T-helper 17 cell (primary cell): ENCODE measurements at regions not wholly inside any gene's neighbourhood (a gene's known extent, or its start where the extent isn't known, plus 50 kb on each side); places are given as distances from the start of the nearest gene placed in this dataset.

Source experiments
- ATAC-seq: fragments of 150-1000 bp; cut with Tn5 transposase; 2 replicates; pipeline ENCODE4 v1.10.0; 2021; ENCODE audit warnings: mild to moderate bottlenecking, moderate library complexity
- DNase-seq, 3 donors: peaks; one replicate each; pipeline versions ENCODE4 v3.0.0 to v3.0.0-alpha.2; 2020 to 2021
- H3K9me3 ChIP-seq: one replicate; pipeline ENCODE4 v1.7.0; 2013; ENCODE audit warnings: low read length, mild to moderate bottlenecking; ENCODE audit not compliant: control insufficient read depth, poor library complexity, severe bottlenecking
- H3K27ac Mint-ChIP-seq: one replicate; pipeline ENCODE4 v1.8.0; 2022; ENCODE audit warnings: mild to moderate bottlenecking, moderate library complexity, mixed read lengths
- H3K27me3 Mint-ChIP-seq: one replicate; pipeline ENCODE4 v1.8.0; 2022; ENCODE audit warnings: mixed read lengths
- H3K36me3 Mint-ChIP-seq: one replicate; pipeline ENCODE4 v1.8.0; 2022; ENCODE audit warnings: low read depth, mixed read lengths
- H3K4me1 Mint-ChIP-seq: one replicate; pipeline ENCODE4 v1.8.0; 2022; ENCODE audit warnings: mild to moderate bottlenecking, mixed read lengths
- H3K4me3 Mint-ChIP-seq: one replicate; pipeline ENCODE4 v1.8.0; 2022; ENCODE audit warnings: mild to moderate bottlenecking, moderate library complexity, mixed read lengths

GRCh38 chr13:29948244-29948643, 97.8 kb upstream of the UBL3 start:
- no peak for ATAC-seq
- Mint-ChIP-seq H3K4me3 (no peak overlapping the region), H3K27ac (no peak overlapping the region)

GRCh38 chr13:29947839-29948238, 97.4 kb upstream of the UBL3 start:
- Mint-ChIP-seq H3K27me3 (no peaks in the 10 kb centered on the region), H3K4me1 (peaks cover 22% of the 10 kb centered on the region), H3K4me3 (no peak overlapping the region), H3K27ac (no peak overlapping the region), H3K36me3 (peaks cover 6% of the 10 kb centered on the region)
- ATAC-seq = no peak
- no peaks in the 10 kb centered on the region for H3K9me3 ChIP-seq
- DNase-seq = no peak

More at GRCh38 chr13:29948244-29948643, 97.8 kb upstream of the UBL3 start:
- Mint-ChIP-seq H3K4me1 (peaks cover 17% of the 10 kb centered on the region), H3K36me3 (peaks cover 6% of the 10 kb centered on the region), H3K27me3 (no peaks in the 10 kb centered on the region)
- H3K9me3 ChIP-seq = no peaks in the 10 kb centered on the region
- DNase-seq = no peak

GRCh38 chr13:29946093-29946492, 95.7 kb upstream of the UBL3 start:
- H3K9me3 ChIP-seq = no peaks in the 10 kb centered on the region
- H3K27ac Mint-ChIP-seq = no peak overlapping the region
- H3K4me3 Mint-ChIP-seq = no peak overlapping the region
- H3K36me3 Mint-ChIP-seq = peaks cover 6% of the 10 kb centered on the region
- peaks cover 35% of the 10 kb centered on the region for H3K4me1 Mint-ChIP-seq
- DNase-seq (no peak), ATAC-seq (no peak)
- no peaks in the 10 kb centered on the region for H3K27me3 Mint-ChIP-seq

GRCh38 chr13:29943686-29944085, 93.3 kb upstream of the UBL3 start:
- Mint-ChIP-seq H3K27me3 (no peaks in the 10 kb centered on the region), H3K4me3 (no peak overlapping the region), H3K27ac (peak overlapping the region; percentile 44), H3K4me1 (peaks cover 43% of the 10 kb centered on the region), H3K36me3 (peaks cover 2% of the 10 kb centered on the region)
- no peak for ATAC-seq
- no peak for DNase-seq
- no peaks in the 10 kb centered on the region for H3K9me3 ChIP-seq

GRCh38 chr13:29943273-29943672, 92.9 kb upstream of the UBL3 start:
- H3K9me3 ChIP-seq = no peaks in the 10 kb centered on the region
- no peak for DNase-seq
- Mint-ChIP-seq H3K4me3 (no peak overlapping the region), H3K36me3 (peaks cover 2% of the 10 kb centered on the region), H3K27ac (peak overlapping the region; percentile 44), H3K4me1 (peaks cover 44% of the 10 kb centered on the region), H3K27me3 (no peaks in the 10 kb centered on the region)
- no peak for ATAC-seq

- H3K27me3 Mint-ChIP-seq = no peaks in the 10 kb centered on the region
- H3K9me3 ChIP-seq = no peaks in the 10 kb centered on the region
- ATAC-seq (no peak), DNase-seq (no peak)
- no peak overlapping the region for H3K4me3 Mint-ChIP-seq
- peaks cover 64% of the 10 kb centered on the region for H3K4me1 Mint-ChIP-seq
- peaks cover 2% of the 10 kb centered on the region for H3K36me3 Mint-ChIP-seq
- H3K27ac Mint-ChIP-seq = peak overlapping the region; percentile 83
Observed at GRCh38 chr13:29940715-29941114, 90.3 kb upstream of the UBL3 start.

DNA sequence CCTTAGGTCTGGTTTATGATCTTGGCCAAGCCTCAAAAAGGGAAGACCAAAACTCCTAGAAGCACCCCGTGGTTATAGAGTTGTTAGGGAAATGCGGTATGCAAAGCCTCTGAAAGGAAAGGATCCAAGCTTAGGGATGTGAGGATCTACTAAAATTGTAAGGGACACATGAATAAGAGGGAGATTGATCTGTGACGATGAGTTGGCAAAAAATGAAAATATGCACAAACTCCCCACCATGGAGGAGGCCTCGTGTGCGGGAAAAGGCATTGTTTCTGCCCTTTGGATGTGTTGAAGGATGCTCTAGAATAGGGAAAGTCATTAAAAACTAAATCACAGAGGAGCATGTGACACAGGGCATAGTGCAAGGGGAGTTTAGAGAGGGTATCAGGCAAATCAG, 88.7 kb upstream of the UBL3 start:
- no peaks in the 10 kb centered on the region for H3K9me3 ChIP-seq
- H3K4me1 Mint-ChIP-seq = peaks cover 77% of the 10 kb centered on the region
- no peaks in the 10 kb centered on the region for H3K27me3 Mint-ChIP-seq
- ATAC-seq (no peak), DNase-seq (no peak)
- H3K27ac Mint-ChIP-seq = peak overlapping the region; percentile 95
- no peak overlapping the region for H3K4me3 Mint-ChIP-seq
- peaks cover 2% of the 10 kb centered on the region for H3K36me3 Mint-ChIP-seq

DNA sequence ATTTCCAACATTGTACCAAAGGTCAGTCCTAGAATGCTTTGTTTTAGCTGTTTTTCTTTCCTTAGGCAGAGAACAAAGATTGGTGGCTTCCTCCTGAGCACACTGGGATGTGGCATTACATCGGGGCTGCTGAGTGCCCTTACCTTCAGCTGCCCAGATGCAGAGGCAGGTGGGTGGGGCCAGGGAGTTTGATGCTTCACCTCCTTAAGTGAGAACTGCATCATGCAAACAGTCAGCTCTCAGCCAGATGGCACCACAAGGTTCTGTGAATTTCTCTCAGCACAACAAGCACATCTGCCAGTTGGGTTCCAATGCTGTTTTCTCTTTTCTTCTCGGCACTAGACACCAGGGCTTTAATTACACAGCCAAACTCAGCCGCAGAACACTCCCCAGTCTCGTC, 87.4 kb upstream of the UBL3 start:
- H3K27me3 Mint-ChIP-seq = no peaks in the 10 kb centered on the region
- H3K27ac Mint-ChIP-seq = peak overlapping the region; percentile 95
- no peaks in the 10 kb centered on the region for H3K9me3 ChIP-seq
- peak overlapping the region; percentile 96 for H3K4me3 Mint-ChIP-seq
- DNase-seq (peak in 2 of 3 donors; percentile 20 to 27), ATAC-seq (peak; percentile 22)
- H3K4me1 Mint-ChIP-seq = peaks cover 70% of the 10 kb centered on the region
- H3K36me3 Mint-ChIP-seq = no peaks in the 10 kb centered on the region

DNA sequence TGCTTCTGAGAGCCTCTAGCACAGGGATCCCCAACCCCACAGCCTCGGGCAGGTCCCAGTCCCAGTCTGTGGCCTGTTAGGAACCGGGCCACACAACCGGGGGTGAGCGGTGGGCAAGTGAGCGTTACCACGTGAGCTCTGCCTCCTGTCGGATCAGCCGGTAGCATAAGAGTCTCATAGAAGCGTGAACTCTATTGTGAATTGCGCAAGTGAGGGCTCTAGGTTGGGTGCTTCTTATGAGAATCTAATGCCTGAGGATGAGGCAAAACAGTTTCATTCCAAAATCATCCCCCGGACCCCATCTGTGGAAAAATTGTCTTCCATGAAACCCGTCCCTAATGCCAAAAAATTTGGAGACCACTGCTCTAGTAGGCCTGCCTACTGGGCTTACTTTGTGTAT, 87.0 kb upstream of the UBL3 start:
- ATAC-seq (no peak), DNase-seq (no peak)
- H3K9me3 ChIP-seq = no peaks in the 10 kb centered on the region
- H3K4me1 Mint-ChIP-seq = peaks cover 68% of the 10 kb centered on the region
- H3K27me3 Mint-ChIP-seq = no peaks in the 10 kb centered on the region
- peak overlapping the region; percentile 96 for H3K4me3 Mint-ChIP-seq
- no peaks in the 10 kb centered on the region for H3K36me3 Mint-ChIP-seq
- H3K27ac Mint-ChIP-seq = peak overlapping the region; percentile 95

GRCh38 chr13:29936956-29937355, 86.5 kb upstream of the UBL3 start:
- H3K9me3 ChIP-seq = no peaks in the 10 kb centered on the region
- no peak for DNase-seq
- H3K27ac Mint-ChIP-seq = peak overlapping the region; percentile 95
- no peaks in the 10 kb centered on the region for H3K27me3 Mint-ChIP-seq
- no peaks in the 10 kb centered on the region for H3K36me3 Mint-ChIP-seq
- peak overlapping the region; percentile 96 for H3K4me3 Mint-ChIP-seq
- peak; percentile 36 for ATAC-seq
- H3K4me1 Mint-ChIP-seq = peaks cover 66% of the 10 kb centered on the region

- Mint-ChIP-seq H3K27ac (peak overlapping the region; percentile 95), H3K27me3 (no peaks in the 10 kb centered on the region), H3K4me1 (peaks cover 60% of the 10 kb centered on the region), H3K4me3 (peak overlapping the region; percentile 96), H3K36me3 (no peaks in the 10 kb centered on the region)
- ATAC-seq (peak; percentile 26), DNase-seq (no peak)
- H3K9me3 ChIP-seq = no peaks in the 10 kb centered on the region
Observed at GRCh38 chr13:29936051-29936813, 85.8 kb upstream of the UBL3 start.

DNA sequence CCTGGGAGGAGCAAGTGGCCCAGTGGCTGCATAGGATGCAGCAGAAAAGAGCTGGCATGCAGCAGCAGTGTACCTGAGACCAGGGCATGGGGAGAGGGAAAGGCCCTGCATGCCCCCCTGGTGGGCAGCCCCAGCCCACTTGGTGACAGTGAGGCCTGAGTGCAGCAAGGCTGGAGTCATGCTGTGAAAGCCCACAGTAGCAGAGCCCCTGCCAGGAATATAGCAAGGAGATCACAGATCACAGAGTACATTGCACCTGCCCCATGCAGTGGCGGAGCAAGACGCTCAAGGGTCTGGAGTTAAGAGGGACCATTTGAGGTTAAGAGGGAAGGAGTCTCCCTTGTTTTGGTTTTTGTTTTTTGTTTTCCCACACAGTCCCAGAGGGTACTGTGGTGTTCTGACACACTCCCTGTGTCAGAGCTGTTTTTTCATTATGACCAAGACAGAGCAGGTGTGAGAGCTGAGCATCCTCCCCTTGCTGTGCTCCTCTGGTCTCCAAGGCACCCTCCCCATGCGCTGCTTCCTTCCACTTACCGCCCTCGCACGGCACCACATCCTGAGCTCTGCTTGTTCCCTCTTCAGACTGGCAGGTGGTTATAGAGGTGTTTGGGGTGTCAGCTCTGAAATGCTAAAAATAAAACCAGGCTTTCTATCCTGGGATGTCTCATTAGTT, 85.0 kb upstream of the UBL3 start:
- peak; percentile 90 for ATAC-seq
- Mint-ChIP-seq H3K4me3 (peak overlapping the region; percentile 96), H3K27me3 (no peaks in the 10 kb centered on the region), H3K36me3 (no peaks in the 10 kb centered on the region), H3K27ac (peak overlapping the region; percentile 95), H3K4me1 (peaks cover 56% of the 10 kb centered on the region)
- H3K9me3 ChIP-seq = no peaks in the 10 kb centered on the region
- DNase-seq = peak; percentile 33 to 52 (median 41)

GRCh38 chr13:29934531-29935308, 84.3 kb upstream of the UBL3 start:
- ATAC-seq = no peak
- peak overlapping the region; percentile 95 for H3K27ac Mint-ChIP-seq
- peak overlapping the region; percentile 96 for H3K4me3 Mint-ChIP-seq
- DNase-seq = no peak
- H3K9me3 ChIP-seq = no peaks in the 10 kb centered on the region
- peaks cover 51% of the 10 kb centered on the region for H3K4me1 Mint-ChIP-seq
- no peaks in the 10 kb centered on the region for H3K27me3 Mint-ChIP-seq
- no peaks in the 10 kb centered on the region for H3K36me3 Mint-ChIP-seq
